ENCODE measurements at regions not wholly inside any gene's neighbourhood (a gene's known extent, or its start where the extent isn't known, plus 50 kb on each side); places are given as distances from the start of the nearest gene placed in this dataset.

DNA sequence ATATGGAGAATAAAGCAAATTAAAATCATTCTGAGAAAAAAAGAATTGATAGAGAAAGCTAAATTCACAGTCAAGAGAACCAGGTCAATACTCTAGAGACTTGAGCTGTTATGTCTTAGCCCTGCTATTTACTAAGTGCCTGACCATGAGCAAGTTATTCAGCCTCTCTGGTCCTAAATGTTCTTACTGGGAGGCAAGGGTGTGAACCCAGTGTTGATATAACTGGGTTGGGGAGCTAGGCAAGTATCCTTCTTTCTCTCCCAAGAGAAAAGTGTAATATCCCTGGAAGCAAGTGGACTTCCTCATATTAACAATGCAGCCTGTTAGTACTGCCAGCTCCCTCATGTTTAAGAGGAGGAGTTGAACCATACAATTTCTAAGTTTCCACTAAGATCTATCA is 488.9 kb upstream of the RASGRP1 start:
- TF ChIP-seq, protein P1, sequence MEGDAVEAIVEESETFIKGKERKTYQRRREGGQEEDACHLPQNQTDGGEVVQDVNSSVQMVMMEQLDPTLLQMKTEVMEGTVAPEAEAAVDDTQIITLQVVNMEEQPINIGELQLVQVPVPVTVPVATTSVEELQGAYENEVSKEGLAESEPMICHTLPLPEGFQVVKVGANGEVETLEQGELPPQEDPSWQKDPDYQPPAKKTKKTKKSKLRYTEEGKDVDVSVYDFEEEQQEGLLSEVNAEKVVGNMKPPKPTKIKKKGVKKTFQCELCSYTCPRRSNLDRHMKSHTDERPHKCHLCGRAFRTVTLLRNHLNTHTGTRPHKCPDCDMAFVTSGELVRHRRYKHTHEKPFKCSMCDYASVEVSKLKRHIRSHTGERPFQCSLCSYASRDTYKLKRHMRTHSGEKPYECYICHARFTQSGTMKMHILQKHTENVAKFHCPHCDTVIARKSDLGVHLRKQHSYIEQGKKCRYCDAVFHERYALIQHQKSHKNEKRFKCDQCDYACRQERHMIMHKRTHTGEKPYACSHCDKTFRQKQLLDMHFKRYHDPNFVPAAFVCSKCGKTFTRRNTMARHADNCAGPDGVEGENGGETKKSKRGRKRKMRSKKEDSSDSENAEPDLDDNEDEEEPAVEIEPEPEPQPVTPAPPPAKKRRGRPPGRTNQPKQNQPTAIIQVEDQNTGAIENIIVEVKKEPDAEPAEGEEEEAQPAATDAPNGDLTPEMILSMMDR (IDR thresholded peaks at IDR 0.05; ENCODE audit: low read depth, low read length, poor library complexity, severe bottlenecking), result no peak
- no peak for TF ChIP-seq EZH2phosphoT487 (IDR thresholded peaks at IDR 0.05; ENCODE audit: borderline replicate concordance, low read length)
- no peaks in the 10 kb centered on the region for H4K20me1 ChIP-seq (ENCODE audit: control insufficient read depth, insufficient read depth, low read depth, low read length)

DNA sequence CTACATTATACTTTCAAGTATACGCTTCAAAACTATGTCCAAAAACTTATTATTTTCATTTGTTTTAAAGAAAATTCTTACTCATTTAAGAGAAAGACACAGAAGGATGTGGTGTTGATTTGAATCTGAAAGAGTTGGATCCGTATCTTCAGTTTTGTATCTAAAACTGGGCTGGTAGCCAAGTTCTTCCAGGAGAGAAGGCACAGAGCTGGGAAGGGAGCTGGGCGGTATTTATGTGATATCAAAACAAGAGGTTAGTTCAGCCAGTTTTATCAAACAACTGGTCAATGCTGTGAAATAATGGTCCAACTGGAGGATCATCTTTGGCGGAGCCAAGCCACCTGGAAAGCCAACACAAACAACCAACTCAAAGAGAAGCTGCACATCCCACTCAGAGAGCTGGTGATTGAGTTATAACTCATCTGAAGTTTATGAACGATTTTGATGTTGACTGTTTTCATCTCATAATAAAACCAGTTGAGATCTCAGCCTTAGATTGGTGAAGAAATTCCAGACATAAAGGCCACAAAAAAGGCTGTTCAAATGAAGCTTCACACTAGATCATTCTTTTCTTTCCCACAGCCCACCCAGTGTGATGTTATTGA is 489.6 kb upstream of the RASGRP1 start:
- no peaks in the 10 kb centered on the region for H3F3A ChIP-seq (ENCODE audit: control insufficient read depth, insufficient read depth)
- H4K20me1 ChIP-seq (ENCODE audit: control insufficient read depth, insufficient read depth, low read depth, low read length), result no peaks in the 10 kb centered on the region
- H3K9me2 ChIP-seq (replicated peaks; ENCODE audit: control insufficient read depth, low read length), result no peaks in the 10 kb centered on the region
- H3K9me3 ChIP-seq (ENCODE audit: control insufficient read depth, insufficient read depth, low read length), result no peaks in the 10 kb centered on the region
- no peaks in the 10 kb centered on the region for H3K36me3 ChIP-seq (ENCODE audit: control insufficient read depth, low read length)
- no peak overlapping the region for H3K4me3 ChIP-seq (ENCODE audit: low read length)
- no peaks in the 10 kb centered on the region for H3K27me3 ChIP-seq (ENCODE audit: control insufficient read depth, low read length)
- no peak overlapping the region for H3K27ac ChIP-seq (ENCODE audit: low read depth, low read length)
- H3K4me2 ChIP-seq (ENCODE audit: low read length), result no peak overlapping the region
- H3K79me2 ChIP-seq (ENCODE audit: control insufficient read depth, low read length), result no peaks in the 10 kb centered on the region
- TF ChIP-seq, protein P1 (IDR thresholded peaks at IDR 0.05; ENCODE audit: low read depth, low read length, poor library complexity, severe bottlenecking), result no peak
- TF ChIP-seq EZH2phosphoT487 (IDR thresholded peaks at IDR 0.05; ENCODE audit: borderline replicate concordance, low read length), result no peak
- no peaks in the 10 kb centered on the region for H3K4me1 ChIP-seq (ENCODE audit: control insufficient read depth, low read length)

More for the DNA sequence above, 488.9 kb upstream of the RASGRP1 start:
- H3K79me2 ChIP-seq (ENCODE audit: control insufficient read depth, low read length), result no peaks in the 10 kb centered on the region
- H3K9me3 ChIP-seq (ENCODE audit: control insufficient read depth, insufficient read depth, low read length), result no peaks in the 10 kb centered on the region
- no peaks in the 10 kb centered on the region for H3K4me1 ChIP-seq (ENCODE audit: control insufficient read depth, low read length)
- H3F3A ChIP-seq (ENCODE audit: control insufficient read depth, insufficient read depth), result no peaks in the 10 kb centered on the region
- no peak overlapping the region for H3K4me3 ChIP-seq (ENCODE audit: low read length)
- H3K4me2 ChIP-seq (ENCODE audit: low read length), result no peak overlapping the region
- no peaks in the 10 kb centered on the region for H3K27me3 ChIP-seq (ENCODE audit: control insufficient read depth, low read length)
- H3K9me2 ChIP-seq (replicated peaks; ENCODE audit: control insufficient read depth, low read length), result no peaks in the 10 kb centered on the region
- no peaks in the 10 kb centered on the region for H3K36me3 ChIP-seq (ENCODE audit: control insufficient read depth, low read length)
- H3K27ac ChIP-seq (ENCODE audit: low read depth, low read length), result no peak overlapping the region

DNA sequence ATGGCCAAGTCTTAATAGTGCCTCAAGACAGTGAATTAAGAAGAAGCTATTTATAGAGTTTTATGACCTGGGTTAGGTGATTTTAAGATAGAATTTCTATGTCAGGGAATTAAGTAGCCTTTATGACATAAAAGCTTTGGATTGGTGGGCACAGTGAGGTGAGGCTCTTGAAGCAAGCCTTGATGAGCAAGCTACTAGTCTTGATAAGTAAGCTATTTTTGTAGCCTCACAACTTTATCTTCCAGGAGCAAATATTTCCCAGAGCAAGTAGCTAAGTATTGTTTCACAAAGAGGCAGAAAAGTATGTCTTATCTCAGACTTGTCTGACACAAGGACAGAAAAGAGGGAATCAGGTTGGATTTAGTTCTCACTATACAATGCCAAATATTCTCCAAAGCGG is 491.7 kb upstream of the RASGRP1 start:
- Histone ChIP-seq H3F3A (ENCODE audit: control insufficient read depth, insufficient read depth) (no peaks in the 10 kb centered on the region), H3K79me2 (ENCODE audit: control insufficient read depth, low read length) (no peaks in the 10 kb centered on the region), H3K4me1 (ENCODE audit: control insufficient read depth, low read length) (no peaks in the 10 kb centered on the region), H3K27me3 (ENCODE audit: control insufficient read depth, low read length) (no peaks in the 10 kb centered on the region), H3K4me2 (ENCODE audit: low read length) (no peak overlapping the region), H3K27ac (ENCODE audit: low read depth, low read length) (no peak overlapping the region), H3K9me2 (replicated peaks; ENCODE audit: control insufficient read depth, low read length) (no peaks in the 10 kb centered on the region), H3K36me3 (ENCODE audit: control insufficient read depth, low read length) (no peaks in the 10 kb centered on the region), H3K9me3 (ENCODE audit: control insufficient read depth, insufficient read depth, low read length) (no peaks in the 10 kb centered on the region), H3K4me3 (ENCODE audit: low read length) (no peak overlapping the region), H4K20me1 (ENCODE audit: control insufficient read depth, insufficient read depth, low read depth, low read length) (no peaks in the 10 kb centered on the region)
- no peak for TF ChIP-seq EZH2phosphoT487 (IDR thresholded peaks at IDR 0.05; ENCODE audit: borderline replicate concordance, low read length)

DNA sequence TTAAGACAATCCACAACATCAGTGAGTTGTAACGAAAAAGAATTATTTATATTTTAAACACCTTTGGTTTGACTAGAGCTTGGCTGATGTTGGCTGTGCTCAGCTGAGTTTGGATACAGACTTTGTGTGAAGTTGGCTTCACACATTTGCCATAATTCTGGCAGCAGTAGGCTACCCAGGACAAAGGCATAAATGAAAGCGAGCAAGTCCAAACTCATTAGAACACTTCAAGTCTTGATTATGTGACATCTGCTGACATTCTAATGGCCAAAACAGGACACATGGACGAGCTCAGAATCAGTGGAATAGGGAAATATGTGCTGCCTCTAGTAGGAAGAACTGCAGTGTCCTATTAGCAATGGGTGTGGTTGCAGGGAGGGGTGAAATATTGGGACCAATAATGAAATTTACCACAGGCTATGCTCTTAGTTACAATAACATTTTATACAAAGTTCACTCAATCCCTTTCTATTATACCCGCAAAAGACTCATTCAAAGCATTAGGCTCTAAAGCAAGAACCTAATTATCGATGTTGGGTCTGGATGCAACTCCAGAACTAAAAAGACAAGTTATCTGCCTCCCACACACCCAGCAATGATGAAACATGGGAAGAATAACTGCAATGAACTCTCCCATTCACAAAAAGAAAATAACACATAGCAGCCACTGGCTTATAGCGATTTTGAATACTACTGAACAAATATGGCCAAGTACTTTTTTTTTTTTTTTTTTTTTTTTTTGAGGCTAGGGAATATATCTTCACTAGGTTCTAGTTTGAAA is 493.9 kb upstream of the RASGRP1 start:
- Histone ChIP-seq H3K79me2 (ENCODE audit: control insufficient read depth, low read length) (no peaks in the 10 kb centered on the region), H3K9me2 (replicated peaks; ENCODE audit: control insufficient read depth, low read length) (no peaks in the 10 kb centered on the region), H3K9me3 (ENCODE audit: control insufficient read depth, insufficient read depth, low read length) (no peaks in the 10 kb centered on the region), H3K27me3 (ENCODE audit: control insufficient read depth, low read length) (no peaks in the 10 kb centered on the region), H3F3A (ENCODE audit: control insufficient read depth, insufficient read depth) (no peaks in the 10 kb centered on the region), H3K27ac (ENCODE audit: low read depth, low read length) (no peak overlapping the region), H3K4me1 (ENCODE audit: control insufficient read depth, low read length) (no peaks in the 10 kb centered on the region), H3K4me3 (ENCODE audit: low read length) (no peak overlapping the region), H3K4me2 (ENCODE audit: low read length) (no peak overlapping the region), H4K20me1 (ENCODE audit: control insufficient read depth, insufficient read depth, low read depth, low read length) (no peaks in the 10 kb centered on the region), H3K36me3 (ENCODE audit: control insufficient read depth, low read length) (no peaks in the 10 kb centered on the region)
- no peak for TF ChIP-seq EZH2phosphoT487 (IDR thresholded peaks at IDR 0.05; ENCODE audit: borderline replicate concordance, low read length)
- TF ChIP-seq, protein P1 (IDR thresholded peaks at IDR 0.05; ENCODE audit: low read depth, low read length, poor library complexity, severe bottlenecking), result no peak
